ENCODE measurements at regions not wholly inside any gene's neighbourhood (a gene's known extent, or its start where the extent isn't known, plus 50 kb on each side); places are given as distances from the start of the nearest gene placed in this dataset.

GRCh38 chr7:125025620-125026019 is 96.0 kb upstream of the POT1 start:
- no peak overlapping the region for H3K4me3 ChIP-seq
- H3K27ac ChIP-seq: no peak overlapping the region

- no peak overlapping the region for H3K27ac ChIP-seq
- no peak overlapping the region for H3K4me3 ChIP-seq
Observed at GRCh38 chr7:125020801-125021200, 91.2 kb upstream of the POT1 start.

GRCh38 chr7:125010540-125010939 is 80.9 kb upstream of the POT1 start:
- no peak overlapping the region for H3K27ac ChIP-seq
- H3K4me3 ChIP-seq: no peak overlapping the region

- Histone ChIP-seq H3K4me3 (no peak overlapping the region), H3K27ac (no peak overlapping the region)
Observed at GRCh38 chr7:124996778-124997177, 67.2 kb upstream of the POT1 start.

- Histone ChIP-seq H3K27ac (no peak overlapping the region), H3K4me3 (no peak overlapping the region)
Observed at GRCh38 chr7:124992851-124993562, 63.4 kb upstream of the POT1 start.

GRCh38 chr7:124989911-124990310 is 60.3 kb upstream of the POT1 start:
- Histone ChIP-seq H3K4me3 (no peak overlapping the region), H3K27ac (no peak overlapping the region)

Data from skin epidermis (tissue), 12 donors.